GM12878 (cell line): ENCODE measurements at regions not wholly inside any gene's neighbourhood (a gene's known extent, or its start where the extent isn't known, plus 50 kb on each side); places are given as distances from the start of the nearest gene placed in this dataset.

Experiments
- CBFB ChIP-seq: IDR thresholded peaks from 2 replicates; pipeline ENCODE4 v1.6.1; 2016; ENCODE audit warnings: antibody characterized with exemption, low read depth
- DPF2 ChIP-seq: fragments of 450-650 bp; IDR thresholded peaks from 2 replicates; pipeline ENCODE4 v1.6.1; 2017; ENCODE audit warnings: mild to moderate bottlenecking
- HDAC6 ChIP-seq: fragments of 200-600 bp; sonication (generic); IDR thresholded peaks from one replicate; pipeline ENCODE4 v1.8.0; 2017; ENCODE audit warnings: antibody characterized with exemption; ENCODE audit not compliant: unreplicated experiment
- IKZF2 ChIP-seq, 2 experiments: fragments of 450-650 bp; IDR thresholded peaks; 2 replicates each; pipeline ENCODE4 v1.6.1; 2017; ENCODE audit warnings: mild to moderate bottlenecking in 2 of 2, moderate library complexity in 2 of 2
- IRF5 ChIP-seq: fragments of 450-650 bp; IDR thresholded peaks from 2 replicates; pipeline ENCODE4 v1.6.1; 2017; ENCODE audit warnings: borderline replicate concordance
- JUNB ChIP-seq: IDR thresholded peaks from 2 replicates; pipeline ENCODE4 v1.6.1; 2016; ENCODE audit warnings: antibody characterized with exemption, mild to moderate bottlenecking
- KAT2A ChIP-seq: conservative IDR thresholded peaks from 2 replicates; pipeline ENCODE4 v1.6.1; 2011; ENCODE audit warnings: low read depth, low read length; ENCODE audit not compliant: control insufficient read depth
- KLF5 ChIP-seq: fragments of 450-650 bp; IDR thresholded peaks from 2 replicates; pipeline ENCODE4 v1.6.1; 2014; ENCODE audit warnings: mild to moderate bottlenecking; ENCODE audit not compliant: partially characterized antibody
- MLLT1 ChIP-seq: fragments of 450-650 bp; IDR thresholded peaks from 2 replicates; pipeline ENCODE4 v1.6.1; 2016; ENCODE audit warnings: mild to moderate bottlenecking
- MYB ChIP-seq: fragments of 150-350 bp; IDR thresholded peaks from 2 replicates; pipeline ENCODE4 v1.6.1; 2014; ENCODE audit warnings: mild to moderate bottlenecking, low read depth, low read length, borderline replicate concordance
- PAX5 ChIP-seq: IDR thresholded peaks from 2 replicates; pipeline ENCODE4 v1.6.1; 2011; ENCODE audit warnings: low read depth, low read length, borderline replicate concordance
- RELA ChIP-seq: fragments of 450-650 bp; IDR thresholded peaks from 2 replicates; pipeline ENCODE4 v1.8.0; 2014; ENCODE audit warnings: borderline replicate concordance; ENCODE audit not compliant: partially characterized antibody
- RFX5 ChIP-seq: IDR thresholded peaks from 2 replicates; pipeline ENCODE4 v1.6.1; 2011; ENCODE audit warnings: low read depth, low read length, improper control_type of control experiment
- SIX5 ChIP-seq: IDR thresholded peaks from 2 replicates; pipeline ENCODE4 v1.6.1; 2011; ENCODE audit warnings: mild to moderate bottlenecking, low read depth, low read length, moderate library complexity; ENCODE audit not compliant: severe bottlenecking
- SREBF2 ChIP-seq: IDR thresholded peaks from 2 replicates; pipeline ENCODE4 v1.6.1; 2012; ENCODE audit warnings: mild to moderate bottlenecking, low read length
- STAT3 ChIP-seq: IDR thresholded peaks from 2 replicates; pipeline ENCODE4 v1.6.1; 2011; ENCODE audit warnings: low read depth, low read length, improper control_type of control experiment
- ZNF24 ChIP-seq: fragments of 450-650 bp; IDR thresholded peaks from 2 replicates; pipeline ENCODE4 v1.6.1; 2017; ENCODE audit warnings: antibody characterized with exemption, mild to moderate bottlenecking
- ZNF274 ChIP-seq: IDR thresholded peaks from one replicate; pipeline ENCODE4 v1.8.0; 2011; ENCODE audit not compliant: insufficient read length, insufficient read depth
- ZNF622 ChIP-seq: fragments of 450-650 bp; IDR thresholded peaks from 2 replicates; pipeline ENCODE4 v1.6.1; 2017; ENCODE audit warnings: mild to moderate bottlenecking, inconsistent platforms
- ZNF687 ChIP-seq: fragments of 450-650 bp; IDR thresholded peaks from 2 replicates; pipeline ENCODE4 v1.6.1; 2017; ENCODE audit warnings: mild to moderate bottlenecking, moderate library complexity
- TF ChIP-seq, protein P1 (sequence below): fragments of 450-650 bp; IDR thresholded peaks from 2 replicates; pipeline ENCODE4 v1.6.1; 2017; ENCODE audit warnings: low read depth, mild to moderate bottlenecking, moderate library complexity
- TF ChIP-seq, protein P2 (sequence below): IDR thresholded peaks from 2 replicates; pipeline ENCODE4 v1.6.1; 2011; ENCODE audit warnings: borderline replicate concordance, low read depth, mild to moderate bottlenecking, moderate library complexity, low read length; ENCODE audit not compliant: insufficient read depth, poor library complexity, severe bottlenecking

DNA sequence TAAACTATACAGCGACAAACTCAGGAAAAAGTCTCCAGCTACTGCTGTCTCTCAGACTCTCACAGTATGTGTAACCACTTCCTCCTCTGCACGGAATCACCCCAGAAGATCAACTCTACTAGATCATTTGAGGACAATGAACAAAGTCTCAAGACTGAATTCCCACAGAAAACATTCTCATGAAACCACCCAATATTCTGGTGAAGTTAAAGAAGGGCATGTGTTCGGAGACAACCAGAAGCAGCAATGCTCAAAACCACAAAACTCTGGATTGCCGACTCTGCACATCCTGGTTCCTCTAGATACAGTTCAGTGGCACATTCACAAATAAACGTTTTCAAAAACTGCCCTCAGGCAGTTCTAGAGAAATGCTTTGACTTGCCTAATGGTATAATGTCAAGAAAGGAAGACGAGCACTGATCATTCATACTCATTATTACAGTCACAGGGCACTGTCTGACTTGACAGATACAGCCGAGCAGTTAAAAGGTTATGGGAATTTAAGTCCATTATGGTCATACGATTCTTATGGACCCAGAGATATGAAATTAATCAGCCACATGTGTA is 91.9 kb upstream of the STK17B start (continued):
- peak; percentile 50; the same call in 1 of the 2 replicates for TF ChIP-seq PAX5
- TF ChIP-seq ZNF687 = peak; percentile 84
- no peak for TF ChIP-seq RFX5
- no peak for TF ChIP-seq IRF5
- no peak for TF ChIP-seq RELA
- peak; percentile 69; the same call in 1 of the 2 replicates for TF ChIP-seq MLLT1
- no peak for TF ChIP-seq KAT2A
- TF ChIP-seq IKZF2 (IDR thresholded peaks at IDR 0.05) = peak; percentile 81 to 89
- no peak for TF ChIP-seq SREBF2
- TF ChIP-seq SIX5 = no peak
- no peak for TF ChIP-seq MYB
- no peak for TF ChIP-seq JUNB
- no peak for TF ChIP-seq ZNF622
- no peak for TF ChIP-seq ZNF24
- no peak for TF ChIP-seq KLF5
- TF ChIP-seq STAT3 = peak; percentile 11; the same call in 1 of the 2 replicates
- TF ChIP-seq ZNF274 = no peak
- TF ChIP-seq, protein P1, sequence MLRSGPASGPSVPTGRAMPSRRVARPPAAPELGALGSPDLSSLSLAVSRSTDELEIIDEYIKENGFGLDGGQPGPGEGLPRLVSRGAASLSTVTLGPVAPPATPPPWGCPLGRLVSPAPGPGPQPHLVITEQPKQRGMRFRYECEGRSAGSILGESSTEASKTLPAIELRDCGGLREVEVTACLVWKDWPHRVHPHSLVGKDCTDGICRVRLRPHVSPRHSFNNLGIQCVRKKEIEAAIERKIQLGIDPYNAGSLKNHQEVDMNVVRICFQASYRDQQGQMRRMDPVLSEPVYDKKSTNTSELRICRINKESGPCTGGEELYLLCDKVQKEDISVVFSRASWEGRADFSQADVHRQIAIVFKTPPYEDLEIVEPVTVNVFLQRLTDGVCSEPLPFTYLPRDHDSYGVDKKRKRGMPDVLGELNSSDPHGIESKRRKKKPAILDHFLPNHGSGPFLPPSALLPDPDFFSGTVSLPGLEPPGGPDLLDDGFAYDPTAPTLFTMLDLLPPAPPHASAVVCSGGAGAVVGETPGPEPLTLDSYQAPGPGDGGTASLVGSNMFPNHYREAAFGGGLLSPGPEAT = peak; percentile 84
- TF ChIP-seq, protein P2, sequence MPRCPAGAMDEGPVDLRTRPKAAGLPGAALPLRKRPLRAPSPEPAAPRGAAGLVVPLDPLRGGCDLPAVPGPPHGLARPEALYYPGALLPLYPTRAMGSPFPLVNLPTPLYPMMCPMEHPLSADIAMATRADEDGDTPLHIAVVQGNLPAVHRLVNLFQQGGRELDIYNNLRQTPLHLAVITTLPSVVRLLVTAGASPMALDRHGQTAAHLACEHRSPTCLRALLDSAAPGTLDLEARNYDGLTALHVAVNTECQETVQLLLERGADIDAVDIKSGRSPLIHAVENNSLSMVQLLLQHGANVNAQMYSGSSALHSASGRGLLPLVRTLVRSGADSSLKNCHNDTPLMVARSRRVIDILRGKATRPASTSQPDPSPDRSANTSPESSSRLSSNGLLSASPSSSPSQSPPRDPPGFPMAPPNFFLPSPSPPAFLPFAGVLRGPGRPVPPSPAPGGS = peak; percentile 88
- 0 out of 2 replicates have a peak, but pooled peaks have one; percentile 50 for TF ChIP-seq CBFB
- TF ChIP-seq HDAC6 = no peak
- TF ChIP-seq DPF2 = 0 out of 2 replicates have a peak, but pooled peaks have one; percentile 37
